ENCODE measurements at regions not wholly inside any gene's neighbourhood (a gene's known extent, or its start where the extent isn't known, plus 50 kb on each side); places are given as distances from the start of the nearest gene placed in this dataset.
"Not testable (repeated sequence)": the region's sequence is repeated elsewhere in the genome, so short reads cannot be mapped to it uniquely, and the experiment has no call there.

- not testable (repeated sequence) for TF ChIP-seq POLR2AphosphoS5 (IDR thresholded peaks at IDR 0.05; ENCODE audit: insufficient read depth in 1 of 2, low read depth in 1 of 2); POLR2A (IDR thresholded peaks at IDR 0.05)
- TF ChIP-seq, protein P1, sequence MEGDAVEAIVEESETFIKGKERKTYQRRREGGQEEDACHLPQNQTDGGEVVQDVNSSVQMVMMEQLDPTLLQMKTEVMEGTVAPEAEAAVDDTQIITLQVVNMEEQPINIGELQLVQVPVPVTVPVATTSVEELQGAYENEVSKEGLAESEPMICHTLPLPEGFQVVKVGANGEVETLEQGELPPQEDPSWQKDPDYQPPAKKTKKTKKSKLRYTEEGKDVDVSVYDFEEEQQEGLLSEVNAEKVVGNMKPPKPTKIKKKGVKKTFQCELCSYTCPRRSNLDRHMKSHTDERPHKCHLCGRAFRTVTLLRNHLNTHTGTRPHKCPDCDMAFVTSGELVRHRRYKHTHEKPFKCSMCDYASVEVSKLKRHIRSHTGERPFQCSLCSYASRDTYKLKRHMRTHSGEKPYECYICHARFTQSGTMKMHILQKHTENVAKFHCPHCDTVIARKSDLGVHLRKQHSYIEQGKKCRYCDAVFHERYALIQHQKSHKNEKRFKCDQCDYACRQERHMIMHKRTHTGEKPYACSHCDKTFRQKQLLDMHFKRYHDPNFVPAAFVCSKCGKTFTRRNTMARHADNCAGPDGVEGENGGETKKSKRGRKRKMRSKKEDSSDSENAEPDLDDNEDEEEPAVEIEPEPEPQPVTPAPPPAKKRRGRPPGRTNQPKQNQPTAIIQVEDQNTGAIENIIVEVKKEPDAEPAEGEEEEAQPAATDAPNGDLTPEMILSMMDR (IDR thresholded peaks at IDR 0.05): not testable (repeated sequence)
These were observed 127.3 kb upstream of the ZC3H12C start for GRCh38 chr11:109965926-109966325.
